ENCODE measurements at regions not wholly inside any gene's neighbourhood (a gene's known extent, or its start where the extent isn't known, plus 50 kb on each side); places are given as distances from the start of the nearest gene placed in this dataset.

DNA sequence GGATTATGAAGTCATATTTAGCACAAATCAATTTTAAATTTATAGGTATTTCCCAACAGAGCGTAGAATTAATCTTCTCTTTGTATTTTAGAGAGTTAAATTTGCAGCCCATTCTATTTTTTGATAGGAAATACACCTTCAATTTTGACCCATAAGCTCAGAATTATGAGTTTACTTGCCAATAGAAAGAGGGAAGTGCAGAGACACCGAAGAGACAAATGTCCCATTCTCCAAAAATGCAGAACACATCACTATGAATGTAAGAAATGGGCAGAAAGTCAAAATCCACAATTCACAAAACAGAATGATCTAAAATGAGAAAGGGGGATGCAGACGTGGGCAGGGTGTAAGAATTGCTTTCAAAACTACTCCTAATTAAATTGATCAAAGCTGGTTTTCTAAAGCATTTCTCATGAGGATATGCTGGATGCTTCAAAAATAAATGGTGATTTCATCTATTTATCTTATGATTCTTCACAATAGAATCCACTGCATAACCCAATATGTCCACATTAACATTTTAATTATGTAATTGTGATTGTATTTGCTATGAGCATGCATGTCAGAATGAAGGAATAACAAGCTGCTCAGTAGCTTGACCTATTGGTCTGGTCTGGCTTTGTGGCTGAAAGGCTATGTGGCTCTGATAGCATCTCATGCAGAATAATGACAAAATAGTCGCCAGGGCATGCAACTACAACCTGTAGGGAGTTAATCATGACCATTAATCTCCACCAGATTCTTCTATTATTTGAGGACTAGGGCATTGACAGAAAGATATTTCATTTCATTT lies 550.1 kb upstream of the CDH18 start:
- H3K27ac ChIP-seq: no peak overlapping the region
- H3K4me1 ChIP-seq: no peaks in the 10 kb centered on the region
- WGBS, 2 donors: 82 to 85% methylated on average over 4 of the region's 4 CpGs
- intact Hi-C loops (cut with DNase I; ENCODE audit: low total_unique reads): no loop called here
- no peak overlapping the region for H3K4me3 ChIP-seq
- no peaks in the 10 kb centered on the region for H3K36me3 ChIP-seq (ENCODE audit: low read depth, missing control alignments)
- H3K9me3 ChIP-seq: no peaks in the 10 kb centered on the region
- DNase-seq: no peak
- no peak for TF ChIP-seq POLR2A (IDR thresholded peaks at IDR 0.05)
- TF ChIP-seq, protein P1, sequence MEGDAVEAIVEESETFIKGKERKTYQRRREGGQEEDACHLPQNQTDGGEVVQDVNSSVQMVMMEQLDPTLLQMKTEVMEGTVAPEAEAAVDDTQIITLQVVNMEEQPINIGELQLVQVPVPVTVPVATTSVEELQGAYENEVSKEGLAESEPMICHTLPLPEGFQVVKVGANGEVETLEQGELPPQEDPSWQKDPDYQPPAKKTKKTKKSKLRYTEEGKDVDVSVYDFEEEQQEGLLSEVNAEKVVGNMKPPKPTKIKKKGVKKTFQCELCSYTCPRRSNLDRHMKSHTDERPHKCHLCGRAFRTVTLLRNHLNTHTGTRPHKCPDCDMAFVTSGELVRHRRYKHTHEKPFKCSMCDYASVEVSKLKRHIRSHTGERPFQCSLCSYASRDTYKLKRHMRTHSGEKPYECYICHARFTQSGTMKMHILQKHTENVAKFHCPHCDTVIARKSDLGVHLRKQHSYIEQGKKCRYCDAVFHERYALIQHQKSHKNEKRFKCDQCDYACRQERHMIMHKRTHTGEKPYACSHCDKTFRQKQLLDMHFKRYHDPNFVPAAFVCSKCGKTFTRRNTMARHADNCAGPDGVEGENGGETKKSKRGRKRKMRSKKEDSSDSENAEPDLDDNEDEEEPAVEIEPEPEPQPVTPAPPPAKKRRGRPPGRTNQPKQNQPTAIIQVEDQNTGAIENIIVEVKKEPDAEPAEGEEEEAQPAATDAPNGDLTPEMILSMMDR (IDR thresholded peaks at IDR 0.05): no peak
- H3K27me3 ChIP-seq: no peaks in the 10 kb centered on the region

DNA sequence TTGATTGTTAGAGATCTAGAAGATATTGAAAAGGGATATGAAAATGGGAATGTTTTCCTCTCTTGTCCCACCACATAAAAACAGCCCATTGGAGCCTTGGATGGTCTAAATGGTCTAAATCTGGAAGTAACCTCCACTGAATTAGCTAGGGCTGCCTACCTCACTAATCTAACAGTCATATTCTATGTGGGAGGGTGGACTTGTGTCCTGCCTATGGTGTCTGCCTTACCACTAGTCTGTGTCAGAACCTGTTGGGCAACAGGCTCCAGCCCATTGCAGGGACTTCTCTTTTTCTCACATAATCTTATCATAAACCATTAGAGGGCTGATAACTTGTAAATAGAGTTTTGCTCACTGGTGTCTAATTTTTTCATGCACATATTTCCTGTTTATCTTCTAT lies 548.8 kb upstream of the CDH18 start:
- no peak for DNase-seq
- Histone ChIP-seq H3K9me3 (no peaks in the 10 kb centered on the region), H3K27ac (no peak overlapping the region), H3K4me3 (no peak overlapping the region), H3K36me3 (ENCODE audit: low read depth, missing control alignments) (no peaks in the 10 kb centered on the region), H3K27me3 (no peaks in the 10 kb centered on the region), H3K4me1 (no peaks in the 10 kb centered on the region)
- TF ChIP-seq POLR2A (IDR thresholded peaks at IDR 0.05): no peak
- TF ChIP-seq, protein P1 (IDR thresholded peaks at IDR 0.05): no peak
- intact Hi-C loops (cut with DNase I; ENCODE audit: low total_unique reads): no loop called here

DNA sequence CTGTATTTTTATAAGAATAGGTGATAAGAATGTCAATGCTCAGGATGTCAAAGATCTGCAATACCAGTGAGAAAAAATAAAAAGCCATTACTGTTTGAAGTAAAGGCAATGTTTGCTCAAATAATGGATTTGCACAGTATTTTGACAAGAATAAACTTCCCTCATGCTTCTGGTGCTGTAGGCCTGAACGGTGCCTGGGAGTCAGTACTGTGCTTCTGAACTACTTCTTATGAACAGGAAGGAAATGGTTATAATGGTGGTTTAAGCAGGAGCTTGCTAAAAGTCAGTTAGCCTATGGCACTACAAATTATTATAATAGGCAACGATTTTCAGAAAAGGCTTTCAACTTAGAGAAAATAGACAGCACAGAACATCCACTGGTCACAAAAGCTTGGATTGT lies 548.3 kb upstream of the CDH18 start:
- Histone ChIP-seq H3K36me3 (ENCODE audit: low read depth, missing control alignments) (no peaks in the 10 kb centered on the region), H3K27ac (no peak overlapping the region), H3K9me3 (no peaks in the 10 kb centered on the region), H3K27me3 (no peaks in the 10 kb centered on the region), H3K4me3 (no peak overlapping the region), H3K4me1 (no peaks in the 10 kb centered on the region)
- no peak for DNase-seq
- WGBS, 2 donors: 70 to 86% methylated on average over 2 of the region's 2 CpGs
- intact Hi-C loops (cut with DNase I; ENCODE audit: low total_unique reads): no loop called here
- no peak for TF ChIP-seq POLR2A (IDR thresholded peaks at IDR 0.05)
- TF ChIP-seq, protein P1 (IDR thresholded peaks at IDR 0.05): no peak

DNA sequence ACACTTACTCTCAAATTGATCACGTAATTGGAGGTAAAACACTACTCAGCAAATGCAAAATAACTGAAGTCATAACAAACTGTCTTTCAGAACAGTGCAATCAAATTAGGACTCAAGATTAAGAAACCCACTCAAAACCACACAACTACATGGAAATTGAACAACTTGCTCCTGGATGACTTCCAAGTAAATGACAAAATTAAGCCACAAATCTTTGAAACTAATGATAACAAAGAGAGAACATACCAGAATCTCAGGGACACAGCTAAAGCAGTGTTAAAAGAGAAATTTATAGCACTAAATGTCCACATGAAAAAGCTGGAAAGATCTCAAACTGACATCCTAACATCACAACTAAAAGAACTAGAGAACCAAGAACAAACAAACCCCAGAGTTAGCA lies 540.5 kb upstream of the CDH18 start:
- TF ChIP-seq POLR2A (IDR thresholded peaks at IDR 0.05): no peak
- TF ChIP-seq, protein P1 (IDR thresholded peaks at IDR 0.05): no peak
- intact Hi-C loops (cut with DNase I; ENCODE audit: low total_unique reads): no loop called here
- H3K4me3 ChIP-seq: no peak overlapping the region
- H3K4me1 ChIP-seq: no peaks in the 10 kb centered on the region
- WGBS, 2 donors: 45 to 59% methylated on average over 1 of the region's 1 CpG
- no peaks in the 10 kb centered on the region for H3K36me3 ChIP-seq (ENCODE audit: low read depth, missing control alignments)
- H3K27me3 ChIP-seq: no peaks in the 10 kb centered on the region
- DNase-seq: no peak
- no peaks in the 10 kb centered on the region for H3K9me3 ChIP-seq
- no peak overlapping the region for H3K27ac ChIP-seq

DNA sequence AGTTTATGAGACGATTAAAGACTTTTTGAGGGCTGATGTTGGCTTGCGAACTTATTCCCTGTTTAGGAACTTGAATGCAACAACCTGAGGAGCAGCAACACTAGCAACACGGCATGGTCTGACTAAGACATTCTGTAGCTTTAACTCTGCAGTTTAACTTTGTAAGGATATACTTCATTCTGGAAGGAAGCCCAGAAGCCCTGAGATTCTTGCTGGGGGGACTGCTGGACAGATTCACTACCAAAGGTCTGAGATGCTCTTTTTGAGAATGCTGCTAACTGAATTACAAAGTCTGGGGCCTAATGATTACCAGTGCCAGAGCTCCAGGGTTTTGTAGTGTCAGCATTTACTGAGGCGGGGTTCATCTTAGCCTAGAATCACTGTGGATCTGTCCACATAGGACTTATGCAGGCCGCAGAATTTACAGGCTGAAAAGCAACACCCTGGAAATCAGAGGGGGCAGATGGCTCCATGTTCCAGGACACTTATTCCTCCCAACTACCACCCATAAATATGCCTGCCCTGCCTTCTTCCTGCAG lies 537.1 kb upstream of the CDH18 start:
- no peaks in the 10 kb centered on the region for H3K36me3 ChIP-seq (ENCODE audit: low read depth, missing control alignments)
- WGBS, 2 donors: 82 to 91% methylated on average over 5 of the region's 5 CpGs
- H3K27me3 ChIP-seq: no peaks in the 10 kb centered on the region
- no peak for DNase-seq
- H3K9me3 ChIP-seq: no peaks in the 10 kb centered on the region
- H3K27ac ChIP-seq: no peak overlapping the region
- H3K4me1 ChIP-seq: no peaks in the 10 kb centered on the region
- no peak for TF ChIP-seq POLR2A (IDR thresholded peaks at IDR 0.05)
- TF ChIP-seq, protein P1 (IDR thresholded peaks at IDR 0.05): no peak
- intact Hi-C loops (cut with DNase I; ENCODE audit: low total_unique reads): no loop called here
- H3K4me3 ChIP-seq: no peak overlapping the region

Measured in testis (tissue), 2 donors.